ENCODE measurements at regions not wholly inside any gene's neighbourhood (a gene's known extent, or its start where the extent isn't known, plus 50 kb on each side); places are given as distances from the start of the nearest gene placed in this dataset.

DNA sequence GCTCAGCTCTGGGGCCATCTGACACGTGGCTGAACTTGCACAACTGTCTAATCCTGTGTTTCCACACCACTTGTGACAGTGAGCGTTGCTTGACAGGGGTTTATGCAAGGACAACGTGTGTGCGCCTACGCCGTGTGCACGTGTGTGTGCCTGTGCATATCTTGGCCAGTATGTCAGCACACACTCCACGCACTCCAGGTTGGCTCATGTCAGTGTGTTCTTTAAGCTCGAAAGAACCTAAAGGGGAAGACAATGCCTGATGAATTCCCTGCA is 85.6 kb upstream of the SALL3 start:
- TF ChIP-seq, protein P1, sequence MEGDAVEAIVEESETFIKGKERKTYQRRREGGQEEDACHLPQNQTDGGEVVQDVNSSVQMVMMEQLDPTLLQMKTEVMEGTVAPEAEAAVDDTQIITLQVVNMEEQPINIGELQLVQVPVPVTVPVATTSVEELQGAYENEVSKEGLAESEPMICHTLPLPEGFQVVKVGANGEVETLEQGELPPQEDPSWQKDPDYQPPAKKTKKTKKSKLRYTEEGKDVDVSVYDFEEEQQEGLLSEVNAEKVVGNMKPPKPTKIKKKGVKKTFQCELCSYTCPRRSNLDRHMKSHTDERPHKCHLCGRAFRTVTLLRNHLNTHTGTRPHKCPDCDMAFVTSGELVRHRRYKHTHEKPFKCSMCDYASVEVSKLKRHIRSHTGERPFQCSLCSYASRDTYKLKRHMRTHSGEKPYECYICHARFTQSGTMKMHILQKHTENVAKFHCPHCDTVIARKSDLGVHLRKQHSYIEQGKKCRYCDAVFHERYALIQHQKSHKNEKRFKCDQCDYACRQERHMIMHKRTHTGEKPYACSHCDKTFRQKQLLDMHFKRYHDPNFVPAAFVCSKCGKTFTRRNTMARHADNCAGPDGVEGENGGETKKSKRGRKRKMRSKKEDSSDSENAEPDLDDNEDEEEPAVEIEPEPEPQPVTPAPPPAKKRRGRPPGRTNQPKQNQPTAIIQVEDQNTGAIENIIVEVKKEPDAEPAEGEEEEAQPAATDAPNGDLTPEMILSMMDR (conservative IDR thresholded peaks at IDR 0.05; ENCODE audit: low read depth, low read length), result no peak
- H3K4me3 ChIP-seq (ENCODE audit: low read depth, low read length), result no peak overlapping the region

GRCh38 chr18:78895207-78896001 is 84.2 kb upstream of the SALL3 start:
- TF ChIP-seq, protein P1 (conservative IDR thresholded peaks at IDR 0.05; ENCODE audit: low read depth, low read length), result no peak
- no peak overlapping the region for H3K4me3 ChIP-seq (ENCODE audit: low read depth, low read length)
- DNase-seq (ENCODE audit: low read depth), result no peak

More for the DNA sequence above, 85.6 kb upstream of the SALL3 start:
- DNase-seq (ENCODE audit: low read depth), result no peak

DNA sequence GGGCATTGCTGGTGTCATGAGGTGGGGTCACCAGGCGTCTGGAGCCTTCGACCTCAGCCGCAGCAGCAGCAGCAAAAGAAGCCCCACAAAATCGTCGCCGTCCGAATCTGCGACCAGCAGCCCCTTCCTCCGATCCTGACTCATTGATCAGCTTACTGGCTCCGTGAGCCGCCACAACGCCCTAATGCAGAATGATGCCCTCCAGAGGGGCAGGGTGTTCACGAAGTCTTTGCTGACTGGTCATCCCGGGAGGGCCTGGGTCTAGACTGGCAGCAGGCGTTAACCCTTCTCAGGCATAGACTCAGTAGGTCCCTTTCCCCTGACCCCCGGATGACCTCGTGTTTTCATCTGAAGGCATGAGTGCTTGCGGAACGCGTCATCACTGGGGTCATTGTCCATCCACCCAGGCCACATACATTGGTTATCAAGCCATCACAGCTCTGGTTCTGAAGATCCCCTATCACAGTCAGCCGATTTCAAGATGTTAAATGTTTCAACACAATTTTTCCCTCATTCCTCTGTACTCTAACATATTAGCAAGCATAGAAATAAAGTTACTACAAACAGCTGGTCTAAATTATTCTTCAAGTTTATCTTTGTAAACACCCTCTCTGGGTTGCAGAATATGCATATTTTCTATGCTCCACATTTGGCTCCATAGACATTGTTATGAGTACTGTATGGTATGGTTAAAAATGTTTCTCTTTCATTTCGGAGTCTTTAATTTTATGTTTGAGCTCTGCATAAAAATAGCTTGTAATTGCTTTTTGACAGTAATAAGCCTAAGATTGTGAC is 83.3 kb upstream of the SALL3 start:
- TF ChIP-seq, protein P1 (conservative IDR thresholded peaks at IDR 0.05; ENCODE audit: low read depth, low read length), result no peak
- no peak overlapping the region for H3K4me3 ChIP-seq (ENCODE audit: low read depth, low read length)
- no peak for DNase-seq (ENCODE audit: low read depth)

DNA sequence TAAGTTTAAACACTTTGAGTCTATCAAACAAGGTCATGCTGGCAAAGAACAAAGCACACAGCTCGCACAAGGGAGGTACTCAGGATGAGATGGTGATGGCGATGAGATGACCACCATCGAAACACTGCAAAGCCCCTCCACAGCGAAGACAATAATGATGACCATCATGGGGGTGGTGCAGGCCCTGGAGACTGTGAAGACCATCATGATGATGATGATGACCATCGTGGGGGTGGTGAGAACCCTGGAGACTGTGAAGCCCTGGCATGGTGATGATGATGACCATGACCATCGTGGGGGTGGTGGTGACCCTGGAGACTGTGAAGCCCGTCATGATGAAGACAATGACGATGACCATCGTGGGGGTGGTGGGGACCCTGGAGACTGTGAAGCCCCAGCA is 81.6 kb upstream of the SALL3 start:
- TF ChIP-seq, protein P1 (conservative IDR thresholded peaks at IDR 0.05; ENCODE audit: low read depth, low read length), result no peak
- no peak overlapping the region for H3K4me3 ChIP-seq (ENCODE audit: low read depth, low read length)
- DNase-seq (ENCODE audit: low read depth), result no peak

GRCh38 chr18:78898635-78899034 is 81.0 kb upstream of the SALL3 start:
- no peak overlapping the region for H3K4me3 ChIP-seq (ENCODE audit: low read depth, low read length)
- TF ChIP-seq, protein P1 (conservative IDR thresholded peaks at IDR 0.05; ENCODE audit: low read depth, low read length), result no peak
- DNase-seq (ENCODE audit: low read depth), result no peak

DNA sequence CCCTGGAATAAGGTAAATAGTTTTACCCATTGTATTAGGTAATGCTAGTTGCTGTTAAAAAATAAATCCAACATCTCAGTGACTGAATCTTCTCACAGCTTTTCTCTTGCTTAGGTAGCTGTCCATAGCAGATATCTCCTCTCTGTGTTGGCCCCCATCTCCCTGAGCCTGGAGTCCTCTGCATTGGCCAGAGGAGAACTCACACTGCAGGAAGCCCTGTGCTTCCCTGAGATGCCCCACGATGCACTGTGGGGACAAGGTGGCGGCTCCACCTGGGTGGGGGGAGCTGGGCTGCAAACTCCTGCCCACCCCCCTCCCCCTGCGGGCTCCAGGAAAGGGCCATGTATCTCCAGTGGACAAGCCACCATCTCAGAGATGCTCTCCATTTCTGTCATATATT is 80.4 kb upstream of the SALL3 start:
- no peak overlapping the region for H3K4me3 ChIP-seq (ENCODE audit: low read depth, low read length)
- TF ChIP-seq, protein P1 (conservative IDR thresholded peaks at IDR 0.05; ENCODE audit: low read depth, low read length), result no peak
- DNase-seq (ENCODE audit: low read depth), result no peak
